Stimulated activated memory B cell treated with anti-CD40 and anti-IgM and Interleukin-4, amounts not matched to agents 10 μg/mL and 1 μg/mL and 100 μg/mL, for 72 hours (primary cell): ENCODE measurements at regions not wholly inside any gene's neighbourhood (a gene's known extent, or its start where the extent isn't known, plus 50 kb on each side); places are given as distances from the start of the nearest gene placed in this dataset.

Experiments
- ATAC-seq: fragments of 150-1000 bp; cut with Tn5 transposase; 2 replicates; pipeline ENCODE4 v1.10.0; 2021
- H3K27ac Mint-ChIP-seq: one replicate; pipeline ENCODE4 v1.8.0; 2022; ENCODE audit warnings: mild to moderate bottlenecking, mixed read lengths
- H3K27me3 Mint-ChIP-seq: one replicate; pipeline ENCODE4 v1.8.0; 2022; ENCODE audit warnings: mixed read lengths
- H3K36me3 Mint-ChIP-seq: one replicate; pipeline ENCODE4 v1.8.0; 2022; ENCODE audit warnings: mixed read lengths
- H3K4me1 Mint-ChIP-seq: one replicate; pipeline ENCODE4 v1.8.0; 2022; ENCODE audit warnings: mixed read lengths
- H3K4me3 Mint-ChIP-seq: one replicate; pipeline ENCODE4 v1.8.0; 2022; ENCODE audit warnings: mild to moderate bottlenecking, moderate library complexity, mixed read lengths
- H3K9me3 Mint-ChIP-seq: one replicate; pipeline ENCODE4 v1.8.0; 2022; ENCODE audit warnings: mixed read lengths

- no peak for ATAC-seq
- Mint-ChIP-seq H3K27me3 (peaks cover 17% of the 10 kb centered on the region), H3K4me3 (no peak overlapping the region), H3K9me3 (no peaks in the 10 kb centered on the region), H3K4me1 (no peaks in the 10 kb centered on the region), H3K27ac (no peak overlapping the region), H3K36me3 (no peaks in the 10 kb centered on the region)
Measured at GRCh38 chr10:78147202-78147601, 113.5 kb downstream of the RPS24 start.

GRCh38 chr10:78148216-78148960, 114.7 kb downstream of the RPS24 start:
- Mint-ChIP-seq H3K27me3 (peaks cover 17% of the 10 kb centered on the region), H3K36me3 (no peaks in the 10 kb centered on the region), H3K9me3 (no peaks in the 10 kb centered on the region), H3K4me3 (no peak overlapping the region), H3K27ac (no peak overlapping the region), H3K4me1 (no peaks in the 10 kb centered on the region)
- no peak for ATAC-seq

- Mint-ChIP-seq H3K36me3 (no peaks in the 10 kb centered on the region), H3K27me3 (peaks cover 17% of the 10 kb centered on the region), H3K9me3 (no peaks in the 10 kb centered on the region), H3K27ac (no peak overlapping the region), H3K4me3 (no peak overlapping the region), H3K4me1 (no peaks in the 10 kb centered on the region)
- ATAC-seq: no peak
Measured at GRCh38 chr10:78148961-78149612, 115.4 kb downstream of the RPS24 start.

- H3K9me3 Mint-ChIP-seq: no peaks in the 10 kb centered on the region
- no peak overlapping the region for H3K27ac Mint-ChIP-seq
- H3K27me3 Mint-ChIP-seq: peaks cover 3% of the 10 kb centered on the region
- H3K4me3 Mint-ChIP-seq: no peak overlapping the region
- H3K36me3 Mint-ChIP-seq: no peaks in the 10 kb centered on the region
- H3K4me1 Mint-ChIP-seq: no peaks in the 10 kb centered on the region
- peak; percentile 38 for ATAC-seq
Measured at GRCh38 chr10:78150756-78151155, 117.1 kb downstream of the RPS24 start.

GRCh38 chr10:78155722-78156121, 122.1 kb downstream of the RPS24 start:
- H3K36me3 Mint-ChIP-seq: no peaks in the 10 kb centered on the region
- H3K4me3 Mint-ChIP-seq: no peak overlapping the region
- no peaks in the 10 kb centered on the region for H3K9me3 Mint-ChIP-seq
- no peak for ATAC-seq
- H3K4me1 Mint-ChIP-seq: no peaks in the 10 kb centered on the region
- H3K27ac Mint-ChIP-seq: no peak overlapping the region
- H3K27me3 Mint-ChIP-seq: peaks cover 37% of the 10 kb centered on the region

GRCh38 chr10:78160591-78160990, 126.9 kb downstream of the RPS24 start:
- peaks cover 8% of the 10 kb centered on the region for H3K9me3 Mint-ChIP-seq
- no peak for ATAC-seq
- H3K27ac Mint-ChIP-seq: no peak overlapping the region
- H3K4me3 Mint-ChIP-seq: no peak overlapping the region
- no peaks in the 10 kb centered on the region for H3K36me3 Mint-ChIP-seq
- no peaks in the 10 kb centered on the region for H3K4me1 Mint-ChIP-seq
- H3K27me3 Mint-ChIP-seq: peaks cover 37% of the 10 kb centered on the region

GRCh38 chr10:78162853-78163252, 129.2 kb downstream of the RPS24 start:
- no peaks in the 10 kb centered on the region for H3K36me3 Mint-ChIP-seq
- H3K27ac Mint-ChIP-seq: no peak overlapping the region
- peaks cover 8% of the 10 kb centered on the region for H3K9me3 Mint-ChIP-seq
- peaks cover 20% of the 10 kb centered on the region for H3K27me3 Mint-ChIP-seq
- no peak for ATAC-seq
- no peaks in the 10 kb centered on the region for H3K4me1 Mint-ChIP-seq
- H3K4me3 Mint-ChIP-seq: no peak overlapping the region

- Mint-ChIP-seq H3K4me3 (no peak overlapping the region), H3K4me1 (no peaks in the 10 kb centered on the region), H3K9me3 (peaks cover 8% of the 10 kb centered on the region), H3K27ac (no peak overlapping the region), H3K36me3 (no peaks in the 10 kb centered on the region), H3K27me3 (peaks cover 10% of the 10 kb centered on the region)
- no peak for ATAC-seq
Measured at GRCh38 chr10:78164702-78165101, 131.0 kb downstream of the RPS24 start.

- Mint-ChIP-seq H3K27ac (no peak overlapping the region), H3K9me3 (peaks cover 8% of the 10 kb centered on the region), H3K36me3 (no peaks in the 10 kb centered on the region), H3K4me3 (no peak overlapping the region), H3K27me3 (peaks cover 11% of the 10 kb centered on the region), H3K4me1 (no peaks in the 10 kb centered on the region)
- ATAC-seq: no peak
Measured at GRCh38 chr10:78165172-78165571, 131.5 kb downstream of the RPS24 start.

- H3K36me3 Mint-ChIP-seq: no peaks in the 10 kb centered on the region
- ATAC-seq: no peak
- H3K4me3 Mint-ChIP-seq: no peak overlapping the region
- peaks cover 8% of the 10 kb centered on the region for H3K9me3 Mint-ChIP-seq
- H3K27ac Mint-ChIP-seq: no peak overlapping the region
- H3K27me3 Mint-ChIP-seq: peaks cover 15% of the 10 kb centered on the region
- H3K4me1 Mint-ChIP-seq: no peaks in the 10 kb centered on the region
Measured at GRCh38 chr10:78165617-78166016, 132.0 kb downstream of the RPS24 start.

- no peak for ATAC-seq
- H3K36me3 Mint-ChIP-seq: no peaks in the 10 kb centered on the region
Measured at GRCh38 chr10:78166261-78166660, 132.6 kb downstream of the RPS24 start.

GRCh38 chr10:78169214-78169613, 135.6 kb downstream of the RPS24 start:
- H3K4me1 Mint-ChIP-seq: no peaks in the 10 kb centered on the region
- no peaks in the 10 kb centered on the region for H3K9me3 Mint-ChIP-seq
- no peak for ATAC-seq
- H3K27ac Mint-ChIP-seq: no peak overlapping the region
- no peak overlapping the region for H3K4me3 Mint-ChIP-seq
- H3K27me3 Mint-ChIP-seq: peaks cover 25% of the 10 kb centered on the region
- no peaks in the 10 kb centered on the region for H3K36me3 Mint-ChIP-seq

More at GRCh38 chr10:78166261-78166660, 132.6 kb downstream of the RPS24 start:
- no peak overlapping the region for H3K27ac Mint-ChIP-seq
- peaks cover 18% of the 10 kb centered on the region for H3K27me3 Mint-ChIP-seq
- H3K4me3 Mint-ChIP-seq: no peak overlapping the region
- peaks cover 8% of the 10 kb centered on the region for H3K9me3 Mint-ChIP-seq
- H3K4me1 Mint-ChIP-seq: no peaks in the 10 kb centered on the region

GRCh38 chr10:78170026-78170475, 136.4 kb downstream of the RPS24 start:
- H3K27ac Mint-ChIP-seq: no peak overlapping the region
- H3K9me3 Mint-ChIP-seq: no peaks in the 10 kb centered on the region
- H3K4me1 Mint-ChIP-seq: no peaks in the 10 kb centered on the region
- H3K4me3 Mint-ChIP-seq: no peak overlapping the region
- H3K36me3 Mint-ChIP-seq: no peaks in the 10 kb centered on the region
- peaks cover 32% of the 10 kb centered on the region for H3K27me3 Mint-ChIP-seq
- ATAC-seq: no peak

GRCh38 chr10:78171633-78172400, 138.2 kb downstream of the RPS24 start:
- Mint-ChIP-seq H3K4me1 (no peaks in the 10 kb centered on the region), H3K36me3 (no peaks in the 10 kb centered on the region), H3K9me3 (no peaks in the 10 kb centered on the region), H3K27me3 (peaks cover 36% of the 10 kb centered on the region), H3K4me3 (no peak overlapping the region), H3K27ac (no peak overlapping the region)
- ATAC-seq: no peak

GRCh38 chr10:78173360-78174015, 139.8 kb downstream of the RPS24 start:
- Mint-ChIP-seq H3K27me3 (peaks cover 36% of the 10 kb centered on the region), H3K9me3 (no peaks in the 10 kb centered on the region), H3K4me3 (no peak overlapping the region), H3K36me3 (no peaks in the 10 kb centered on the region), H3K27ac (no peak overlapping the region), H3K4me1 (no peaks in the 10 kb centered on the region)
- ATAC-seq: no peak
